IMR-90 (cell line): ENCODE measurements at regions not wholly inside any gene's neighbourhood (a gene's known extent, or its start where the extent isn't known, plus 50 kb on each side); places are given as distances from the start of the nearest gene placed in this dataset.
"Not testable (repeated sequence)": the region's sequence is repeated elsewhere in the genome, so short reads cannot be mapped to it uniquely, and the experiment has no call there.

Source experiments
- ATAC-seq: fragments of 200-7000 bp; cut with Tn5 transposase; 2 replicates; pipeline ENCODE4 v1.9.1; 2020; ENCODE audit warnings: low read depth, mild to moderate bottlenecking, moderate library complexity
- BruUV-seq: library from RNA; stranded (reverse); fragments of 400-500 nt; replicated peaks from 2 replicates; lab custom pipeline; 2021; lab: Mats Ljungman, UMichigan
- CTCF ChIA-PET: fragments of 300-600 bp; formaldehyde crosslinking; extraction: SDS; loops from one replicate; lab custom pipeline; 2021; ENCODE audit warnings: antibody characterized with exemption; lab: Yijun Ruan, JAX
- POLR2A ChIA-PET: fragments of 300-600 bp; sonication (Branson Sonifier 250); formaldehyde crosslinking; loops from one replicate; lab custom pipeline; 2022; ENCODE audit warnings: antibody characterized with exemption; ENCODE audit not compliant: unreplicated experiment; lab: Charles Lee
- DNase-seq: peaks from one replicate; pipeline ENCODE4 v3.0.0; 2013
- H2AFZ ChIP-seq: replicated peaks from 2 replicates; pipeline ENCODE3; 2013; ENCODE audit warnings: low read length, mild to moderate bottlenecking; ENCODE audit not compliant: poor library complexity
- H2AK5ac ChIP-seq: 2 replicates; pipeline ENCODE4 v1.6.1; 2013; ENCODE audit warnings: low read depth, low read length, inconsistent platforms
- H2AK9ac ChIP-seq: replicated peaks from 2 replicates; pipeline ENCODE3; 2013; ENCODE audit warnings: mild to moderate bottlenecking, low read depth, low read length, moderate library complexity; ENCODE audit not compliant: poor library complexity
- H2BK120ac ChIP-seq: 2 replicates; pipeline ENCODE4 v1.6.1; 2013; ENCODE audit warnings: low read depth, low read length, inconsistent platforms
- H2BK15ac ChIP-seq: 3 replicates; pipeline ENCODE4 v1.6.1; 2013; ENCODE audit warnings: low read depth, low read length, inconsistent platforms
- H2BK20ac ChIP-seq: 2 replicates; pipeline ENCODE4 v1.6.1; 2013; ENCODE audit warnings: low read depth, mild to moderate bottlenecking, inconsistent platforms, low read length, moderate library complexity
- H2BK5ac ChIP-seq: 2 replicates; pipeline ENCODE4 v1.6.1; 2013; ENCODE audit warnings: mild to moderate bottlenecking, low read depth, low read length, inconsistent platforms; ENCODE audit not compliant: poor library complexity, severe bottlenecking
- H3K14ac ChIP-seq: replicated peaks from 2 replicates; pipeline ENCODE4 v1.6.1; 2013; ENCODE audit warnings: low read depth, low read length, inconsistent platforms
- H3K18ac ChIP-seq: 2 replicates; pipeline ENCODE4 v1.6.1; 2013; ENCODE audit warnings: low read depth, low read length, control low read depth
- H3K23ac ChIP-seq: 2 replicates; pipeline ENCODE4 v1.6.1; 2013; ENCODE audit warnings: low read depth, low read length, inconsistent platforms
- H3K27ac ChIP-seq: 2 replicates; pipeline ENCODE4 v1.5.1; 2013; ENCODE audit warnings: mild to moderate bottlenecking, control low read depth, low read length; ENCODE audit not compliant: insufficient read depth
- H3K27me3 ChIP-seq: 2 replicates; pipeline ENCODE4 v1.6.1; 2013; ENCODE audit warnings: low read length; ENCODE audit not compliant: control insufficient read depth, insufficient read depth
- H3K36me3 ChIP-seq: 2 replicates; pipeline ENCODE4 v1.6.1; 2013; ENCODE audit warnings: low read length, mixed read lengths; ENCODE audit not compliant: control insufficient read depth, insufficient read depth
- H3K4ac ChIP-seq: 2 replicates; pipeline ENCODE4 v1.6.1; 2013; ENCODE audit warnings: low read depth, low read length, inconsistent platforms
- H3K4me1 ChIP-seq: 2 replicates; pipeline ENCODE4 v1.6.1; 2013; ENCODE audit warnings: low read length, mixed read lengths; ENCODE audit not compliant: control insufficient read depth, insufficient read depth
- H3K4me2 ChIP-seq: 2 replicates; pipeline ENCODE4 v1.6.1; 2013; ENCODE audit warnings: low read depth, mild to moderate bottlenecking, control low read depth, low read length, moderate library complexity
- H3K4me3 ChIP-seq: 2 replicates; pipeline ENCODE4 v1.5.1; 2013; ENCODE audit warnings: low read depth, mild to moderate bottlenecking, control low read depth, low read length, moderate library complexity; ENCODE audit not compliant: insufficient read depth
- H3K56ac ChIP-seq: 2 replicates; pipeline ENCODE4 v1.6.1; 2013; ENCODE audit warnings: low read length, inconsistent platforms; ENCODE audit not compliant: insufficient read depth; ENCODE audit errors: extremely low read depth
- H3K79me1 ChIP-seq, 2 experiments: 2 replicates each; pipeline ENCODE4 v1.6.1; 2013; ENCODE audit warnings: low read length in 2 of 2, inconsistent platforms in 1 of 2, low read depth in 1 of 2
- H3K9ac ChIP-seq: 2 replicates; pipeline ENCODE4 v1.6.1; 2013; ENCODE audit warnings: low read depth, low read length, control low read depth
- H3K9me1 ChIP-seq: 2 replicates; pipeline ENCODE4 v1.6.1; 2013; ENCODE audit warnings: low read length, inconsistent platforms; ENCODE audit not compliant: insufficient read depth
- H3K9me3 ChIP-seq: 2 replicates; pipeline ENCODE4 v1.6.1; 2013; ENCODE audit warnings: low read length; ENCODE audit not compliant: control insufficient read depth, insufficient read depth
- H4K20me1 ChIP-seq: 2 replicates; pipeline ENCODE4 v1.6.1; 2013; ENCODE audit warnings: low read length, inconsistent platforms; ENCODE audit not compliant: insufficient read depth
- H4K5ac ChIP-seq: 2 replicates; pipeline ENCODE4 v1.6.1; 2013; ENCODE audit warnings: mild to moderate bottlenecking, low read depth, low read length, control low read depth
- H4K8ac ChIP-seq, 2 experiments: 2 replicates each; pipeline ENCODE4 v1.6.1; 2013; ENCODE audit warnings: low read depth in 2 of 2, low read length in 2 of 2, control low read depth in 1 of 2, inconsistent platforms in 1 of 2
- H4K91ac ChIP-seq: 2 replicates; pipeline ENCODE4 v1.6.1; 2013; ENCODE audit warnings: low read depth, low read length, inconsistent platforms; ENCODE audit not compliant: insufficient read depth
- WGBS, 2 experiments: methylation state at CpG; one replicate each; pipeline versions ENCODE4 v1.1.5 to v1.1.7; 2013; ENCODE audit warnings: missing lambda C conversion rate in 2 of 2; ENCODE audit not compliant: insufficient read length in 1 of 2; ENCODE audit errors: extremely low coverage in 2 of 2; 5-methylcytosine and 5-hydroxymethylcytosine counted together
- dilution Hi-C: fragments of 300-500 bp; cut with HindIII; formaldehyde crosslinking; loops from one replicate; pipeline ENCODE4 v1.14.3; 2018; ENCODE audit warnings: low sequenced_read_pairs; ENCODE audit not compliant: unreplicated experiment
- in situ Hi-C: fragments of 300-500 bp; cut with MboI; formaldehyde crosslinking; loops from 3 replicates; pipeline ENCODE4 v1.14.3; 2019; ENCODE audit warnings: low sequenced_read_pairs, inconsistent platforms, mixed read lengths
- intact Hi-C: fragments of 100-400 bp; cut with micrococcal nuclease; formaldehyde crosslinking; loops from 2 replicates; pipeline ENCODE4 v1.10.0; 2022

- H3K4me3 ChIP-seq, CTCF ChIA-PET, H3K79me1 ChIP-seq, H2AK5ac ChIP-seq, H3K4me2 ChIP-seq, H3K14ac ChIP-seq, H2BK20ac ChIP-seq, H2BK5ac ChIP-seq, H2BK15ac ChIP-seq, H4K5ac ChIP-seq, dilution Hi-C loops, H3K23ac ChIP-seq, H3K27me3 ChIP-seq, H3K9me1 ChIP-seq, H2BK120ac ChIP-seq, H4K20me1 ChIP-seq, H3K36me3 ChIP-seq, H3K9ac ChIP-seq, H3K18ac ChIP-seq, DNase-seq, H2AFZ ChIP-seq, in situ Hi-C loops, H3K56ac ChIP-seq, H3K27ac ChIP-seq, BruUV-seq, H2AK9ac ChIP-seq, H4K8ac ChIP-seq, H3K4me1 ChIP-seq, POLR2A ChIA-PET, ATAC-seq, intact Hi-C loops, H3K4ac ChIP-seq, H3K9me3 ChIP-seq, H4K91ac ChIP-seq: not testable (repeated sequence)
- no CpG with 5 or more reads among the region's 2 CpGs for WGBS, 2 experiments
Observed at GRCh38 chr12:126983735-126984134, 1283.2 kb upstream of the TMEM132C start.

- dilution Hi-C loops, H2AFZ ChIP-seq, H4K91ac ChIP-seq, H3K56ac ChIP-seq, H4K20me1 ChIP-seq, H3K14ac ChIP-seq, POLR2A ChIA-PET, H3K27me3 ChIP-seq, H2AK5ac ChIP-seq, H4K5ac ChIP-seq, H3K27ac ChIP-seq, H3K4ac ChIP-seq, DNase-seq, intact Hi-C loops, H3K36me3 ChIP-seq, BruUV-seq, H3K4me3 ChIP-seq, H3K79me1 ChIP-seq, H3K9me3 ChIP-seq, ATAC-seq, H4K8ac ChIP-seq, H3K18ac ChIP-seq, H2AK9ac ChIP-seq, H3K23ac ChIP-seq, H3K9me1 ChIP-seq, H2BK5ac ChIP-seq, H2BK120ac ChIP-seq, H3K4me1 ChIP-seq, H2BK20ac ChIP-seq, in situ Hi-C loops, H2BK15ac ChIP-seq, H3K9ac ChIP-seq, H3K4me2 ChIP-seq: not testable (repeated sequence)
- CTCF ChIA-PET: interaction anchor here (0.7 kb wide), 1 partner anchor 108 kb away, joined by 3 read pairs; no protein-coding TSS in a partner anchor
Observed at GRCh38 chr12:126985663-126986062, 1281.3 kb upstream of the TMEM132C start.
